Neural progenitor cell (in vitro differentiated cells): ENCODE measurements at regions not wholly inside any gene's neighbourhood (a gene's known extent, or its start where the extent isn't known, plus 50 kb on each side); places are given as distances from the start of the nearest gene placed in this dataset.

ENCODE experiments used
- DNase-seq: peaks from one replicate; pipeline ENCODE4 v3.0.0-alpha.2; 2016; ENCODE audit warnings: low spot score
- H2AFZ ChIP-seq: fragments of 200-600 bp; sonication (generic); replicated peaks from 2 replicates; pipeline ENCODE4 v1.6.1; 2016; ENCODE audit warnings: antibody characterized with exemption
- H3F3A ChIP-seq: fragments of 200-600 bp; sonication (generic); 2 replicates; pipeline ENCODE4 v1.6.1; 2016; ENCODE audit warnings: antibody characterized with exemption, low read depth
- H3K27ac ChIP-seq: fragments of 200-600 bp; sonication (generic); 2 replicates; pipeline ENCODE4 v1.5.1; 2016; ENCODE audit warnings: mild to moderate bottlenecking
- H3K27me3 ChIP-seq: fragments of 200-600 bp; sonication (generic); 2 replicates; pipeline ENCODE4 v1.6.1; 2016; ENCODE audit warnings: mild to moderate bottlenecking, moderate library complexity
- H3K36me3 ChIP-seq: fragments of 200-600 bp; sonication (generic); 2 replicates; pipeline ENCODE4 v1.5.1; 2016
- H3K4me1 ChIP-seq: fragments of 200-600 bp; sonication (generic); 2 replicates; pipeline ENCODE4 v1.6.1; 2016; ENCODE audit warnings: mixed run types
- H3K4me2 ChIP-seq: fragments of 200-600 bp; sonication (generic); 2 replicates; pipeline ENCODE4 v1.6.1; 2016
- H3K4me3 ChIP-seq: fragments of 200-600 bp; sonication (generic); 2 replicates; pipeline ENCODE4 v1.5.1; 2016
- H3K79me2 ChIP-seq: fragments of 200-600 bp; sonication (generic); 2 replicates; pipeline ENCODE4 v1.6.1; 2016; ENCODE audit warnings: low read depth
- H3K9ac ChIP-seq: fragments of 200-600 bp; sonication (generic); 2 replicates; pipeline ENCODE4 v1.6.1; 2016
- H3K9me3 ChIP-seq: fragments of 200-600 bp; sonication (generic); 2 replicates; pipeline ENCODE4 v1.5.1; 2016; ENCODE audit warnings: low read depth
- H4K20me1 ChIP-seq: fragments of 200-600 bp; sonication (generic); 2 replicates; pipeline ENCODE4 v1.6.1; 2016; ENCODE audit warnings: low read depth
- H3K27ac Mint-ChIP-seq: 3 replicates; pipeline ENCODE4 v1.8.0; 2021; ENCODE audit warnings: mixed read lengths
- H3K27me3 Mint-ChIP-seq: 2 replicates; pipeline ENCODE4 v1.8.0; 2022; ENCODE audit warnings: low read depth, mild to moderate bottlenecking, inconsistent platforms, moderate library complexity, mixed read lengths; ENCODE audit not compliant: insufficient read depth
- H3K36me3 Mint-ChIP-seq: 3 replicates; pipeline ENCODE4 v1.8.0; 2021; ENCODE audit warnings: mixed read lengths
- H3K4me1 Mint-ChIP-seq: 3 replicates; pipeline ENCODE4 v1.8.0; 2021; ENCODE audit warnings: mixed read lengths
- H3K4me3 Mint-ChIP-seq: 3 replicates; pipeline ENCODE4 v1.8.0; 2021; ENCODE audit warnings: mild to moderate bottlenecking, moderate library complexity, mixed read lengths
- H3K9me3 Mint-ChIP-seq: 3 replicates; pipeline ENCODE4 v1.8.0; 2020; ENCODE audit warnings: mixed read lengths
- EZH2 ChIP-seq: fragments of 200-600 bp; sonication (generic); IDR thresholded peaks from 2 replicates; pipeline ENCODE4 v1.6.1; 2017; ENCODE audit warnings: antibody characterized with exemption, mild to moderate bottlenecking, moderate library complexity
- EZH2phosphoT487 ChIP-seq: fragments of 200-600 bp; sonication (generic); IDR thresholded peaks from 2 replicates; pipeline ENCODE4 v1.6.1; 2017; ENCODE audit warnings: antibody characterized with exemption
- TF ChIP-seq, protein P1 (sequence below): fragments of 200-600 bp; sonication (generic); IDR thresholded peaks from 2 replicates; pipeline ENCODE4 v1.5.1; 2017; ENCODE audit warnings: antibody characterized with exemption, mild to moderate bottlenecking

DNA sequence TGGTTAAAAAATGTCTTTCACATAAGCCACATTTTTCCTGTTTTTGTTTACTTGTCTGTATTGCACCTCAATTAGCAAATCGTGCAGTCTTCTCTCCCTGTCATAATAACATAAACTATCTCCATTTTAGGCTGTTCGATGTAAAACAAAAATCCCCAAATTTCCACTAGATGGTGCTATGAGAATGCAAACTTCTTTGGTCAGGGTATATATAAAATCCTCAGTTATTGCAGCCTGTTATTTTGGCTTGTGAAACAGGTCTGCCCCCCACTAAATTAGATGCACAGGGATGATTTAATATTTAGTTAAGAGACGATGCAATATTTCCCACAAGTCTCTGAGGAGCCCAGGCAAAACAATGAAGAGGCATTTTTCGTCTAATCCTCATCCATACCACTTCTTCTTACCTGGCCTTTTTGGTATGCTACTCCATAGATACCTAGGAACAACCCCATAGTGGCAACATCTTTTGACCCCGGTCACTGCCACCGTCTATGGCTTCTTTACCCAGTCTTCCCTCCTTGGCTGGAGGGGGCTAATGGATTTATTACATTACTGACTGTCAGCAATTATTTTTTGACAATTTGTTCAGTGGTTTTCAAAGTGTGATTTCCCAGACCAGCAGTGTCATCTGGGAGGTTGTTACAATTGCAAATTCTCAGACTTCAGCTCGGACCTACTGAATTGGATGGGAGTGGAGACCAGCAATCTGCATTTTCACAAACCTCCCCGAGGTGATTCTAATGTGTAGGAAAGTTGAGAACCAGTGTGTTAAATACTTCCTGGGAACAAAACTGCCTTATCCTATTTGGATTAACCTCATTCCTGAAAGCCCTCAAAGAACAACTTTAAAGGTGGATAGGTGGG, 117.4 kb upstream of the CWC22 start:
- Histone ChIP-seq H4K20me1 (no peaks in the 10 kb centered on the region), H3K79me2 (no peaks in the 10 kb centered on the region), H3K4me1 (peaks cover 11% of the 10 kb centered on the region), H3K36me3 (no peaks in the 10 kb centered on the region), H3F3A (peaks cover 3% of the 10 kb centered on the region), H3K9me3 (no peaks in the 10 kb centered on the region), H3K27me3 (no peaks in the 10 kb centered on the region), H3K4me3 (no peak overlapping the region), H2AFZ (peak overlapping the region; percentile 74), H3K27ac (no peak overlapping the region), H3K4me2 (no peak overlapping the region), H3K9ac (no peak overlapping the region)
- DNase-seq = peak; percentile 55
- H3K4me3 Mint-ChIP-seq = no peak overlapping the region
- peaks cover 2% of the 10 kb centered on the region for H3K9me3 Mint-ChIP-seq
- peaks cover 21% of the 10 kb centered on the region for H3K4me1 Mint-ChIP-seq
- no peak overlapping the region for H3K27ac Mint-ChIP-seq
- TF ChIP-seq EZH2phosphoT487 = no peak
- TF ChIP-seq, protein P1, sequence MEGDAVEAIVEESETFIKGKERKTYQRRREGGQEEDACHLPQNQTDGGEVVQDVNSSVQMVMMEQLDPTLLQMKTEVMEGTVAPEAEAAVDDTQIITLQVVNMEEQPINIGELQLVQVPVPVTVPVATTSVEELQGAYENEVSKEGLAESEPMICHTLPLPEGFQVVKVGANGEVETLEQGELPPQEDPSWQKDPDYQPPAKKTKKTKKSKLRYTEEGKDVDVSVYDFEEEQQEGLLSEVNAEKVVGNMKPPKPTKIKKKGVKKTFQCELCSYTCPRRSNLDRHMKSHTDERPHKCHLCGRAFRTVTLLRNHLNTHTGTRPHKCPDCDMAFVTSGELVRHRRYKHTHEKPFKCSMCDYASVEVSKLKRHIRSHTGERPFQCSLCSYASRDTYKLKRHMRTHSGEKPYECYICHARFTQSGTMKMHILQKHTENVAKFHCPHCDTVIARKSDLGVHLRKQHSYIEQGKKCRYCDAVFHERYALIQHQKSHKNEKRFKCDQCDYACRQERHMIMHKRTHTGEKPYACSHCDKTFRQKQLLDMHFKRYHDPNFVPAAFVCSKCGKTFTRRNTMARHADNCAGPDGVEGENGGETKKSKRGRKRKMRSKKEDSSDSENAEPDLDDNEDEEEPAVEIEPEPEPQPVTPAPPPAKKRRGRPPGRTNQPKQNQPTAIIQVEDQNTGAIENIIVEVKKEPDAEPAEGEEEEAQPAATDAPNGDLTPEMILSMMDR = peak; percentile 83
- H3K27me3 Mint-ChIP-seq = peaks cover 5% of the 10 kb centered on the region
- H3K36me3 Mint-ChIP-seq = no peaks in the 10 kb centered on the region

DNA sequence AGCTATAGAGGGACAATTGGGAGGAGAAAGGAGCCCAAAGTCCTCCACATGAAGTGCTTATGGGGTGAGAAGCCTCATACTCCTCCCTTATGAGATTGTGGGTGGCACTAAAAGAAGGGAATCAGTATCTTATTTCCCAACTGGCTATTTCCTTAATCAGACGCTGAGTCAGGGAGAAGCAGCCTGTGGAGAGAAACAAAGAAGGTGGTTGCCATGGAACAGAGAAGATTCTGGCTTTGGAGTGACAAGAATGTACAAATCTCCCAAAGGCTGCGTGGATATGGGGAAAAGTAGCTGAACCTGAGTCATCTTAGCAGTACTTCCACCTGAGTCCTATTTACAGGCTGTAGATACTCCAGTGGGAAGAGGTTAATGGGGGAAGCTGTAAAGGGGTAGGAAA, 115.8 kb upstream of the CWC22 start:
- no peak overlapping the region for H3K27ac Mint-ChIP-seq
- H3K36me3 ChIP-seq = no peaks in the 10 kb centered on the region

DNA sequence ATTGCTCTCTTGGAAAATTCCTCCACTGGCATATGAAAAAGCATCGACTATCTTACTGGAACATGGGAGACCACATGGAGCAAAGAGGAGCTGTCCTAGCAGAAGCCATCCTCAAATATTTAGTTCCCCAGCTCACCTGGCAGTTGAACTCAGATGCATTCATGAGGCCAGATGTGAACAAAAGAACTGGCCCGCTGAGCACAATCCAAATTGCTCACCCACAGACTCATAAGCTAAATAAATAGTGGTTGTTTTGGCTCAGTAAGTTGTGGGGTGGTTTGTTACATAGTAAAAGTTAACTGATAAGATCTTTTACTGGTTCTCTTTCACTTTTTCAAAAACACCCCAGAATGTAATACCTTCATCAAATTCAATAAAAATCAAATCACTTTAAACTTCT, 108.6 kb upstream of the CWC22 start:
- Histone ChIP-seq H3K9ac (no peak overlapping the region), H4K20me1 (no peaks in the 10 kb centered on the region), H3K4me1 (no peaks in the 10 kb centered on the region), H3F3A (no peaks in the 10 kb centered on the region), H3K79me2 (no peaks in the 10 kb centered on the region), H3K4me3 (no peak overlapping the region), H3K4me2 (no peak overlapping the region), H3K27ac (no peak overlapping the region), H3K27me3 (no peaks in the 10 kb centered on the region), H3K9me3 (no peaks in the 10 kb centered on the region), H3K36me3 (no peaks in the 10 kb centered on the region), H2AFZ (no peak overlapping the region)
- Mint-ChIP-seq H3K36me3 (no peaks in the 10 kb centered on the region), H3K4me3 (no peak overlapping the region), H3K27me3 (no peaks in the 10 kb centered on the region), H3K9me3 (no peaks in the 10 kb centered on the region), H3K27ac (no peak overlapping the region), H3K4me1 (no peaks in the 10 kb centered on the region)
- TF ChIP-seq, protein P1 = no peak
- TF ChIP-seq EZH2phosphoT487 (no peak), EZH2 (no peak)
- no peak for DNase-seq

More for the DNA sequence above, 115.8 kb upstream of the CWC22 start:
- no peak for DNase-seq
- Histone ChIP-seq H3K4me1 (peaks cover 11% of the 10 kb centered on the region), H3F3A (peaks cover 3% of the 10 kb centered on the region), H3K79me2 (no peaks in the 10 kb centered on the region), H3K9ac (no peak overlapping the region), H3K4me2 (no peak overlapping the region), H4K20me1 (no peaks in the 10 kb centered on the region), H3K27ac (no peak overlapping the region), H3K4me3 (no peak overlapping the region), H3K9me3 (no peaks in the 10 kb centered on the region), H3K27me3 (no peaks in the 10 kb centered on the region), H2AFZ (peak overlapping the region; percentile 89)
- Mint-ChIP-seq H3K36me3 (no peaks in the 10 kb centered on the region), H3K4me1 (peaks cover 21% of the 10 kb centered on the region), H3K27me3 (peaks cover 2% of the 10 kb centered on the region), H3K9me3 (no peaks in the 10 kb centered on the region), H3K4me3 (no peak overlapping the region)
- TF ChIP-seq EZH2phosphoT487 = no peak
- TF ChIP-seq EZH2 = no peak
- TF ChIP-seq, protein P1 = no peak
